H9 (cell line): ENCODE measurements at regions not wholly inside any gene's neighbourhood (a gene's known extent, or its start where the extent isn't known, plus 50 kb on each side); places are given as distances from the start of the nearest gene placed in this dataset.

Source experiments
- DNase-seq: peaks from one replicate; pipeline ENCODE4 v3.0.0-alpha.2; 2017
- H2AFZ ChIP-seq: one replicate; pipeline ENCODE4 v1.6.1; 2013; ENCODE audit warnings: mild to moderate bottlenecking, low read length, control low read depth, moderate library complexity
- H2AK5ac ChIP-seq: 2 replicates; pipeline ENCODE4 v1.6.1; 2013; ENCODE audit warnings: low read length, control low read depth, mixed read lengths; ENCODE audit not compliant: insufficient read length
- H2BK120ac ChIP-seq: one replicate; pipeline ENCODE4 v1.6.1; 2013; ENCODE audit warnings: low read depth, mild to moderate bottlenecking, low read length, control low read depth, inconsistent platforms; ENCODE audit not compliant: poor library complexity, severe bottlenecking
- H2BK12ac ChIP-seq: 2 replicates; pipeline ENCODE4 v1.6.1; 2013; ENCODE audit warnings: low read length, control low read depth, mixed read lengths, low read depth; ENCODE audit not compliant: insufficient read length
- H2BK15ac ChIP-seq: 2 replicates; pipeline ENCODE4 v1.6.1; 2013; ENCODE audit warnings: low read depth, low read length, control low read depth
- H2BK20ac ChIP-seq: one replicate; pipeline ENCODE4 v1.6.1; 2013; ENCODE audit warnings: low read depth, mild to moderate bottlenecking, low read length, control low read depth, inconsistent platforms; ENCODE audit not compliant: poor library complexity, severe bottlenecking
- H2BK5ac ChIP-seq: 2 replicates; pipeline ENCODE4 v1.6.1; 2013; ENCODE audit warnings: low read length, control low read depth, mixed read lengths; ENCODE audit not compliant: insufficient read length
- H3K14ac ChIP-seq: 2 replicates; pipeline ENCODE4 v1.6.1; 2013; ENCODE audit warnings: low read length, control low read depth; ENCODE audit not compliant: insufficient read depth
- H3K18ac ChIP-seq: 2 replicates; pipeline ENCODE4 v1.6.1; 2013; ENCODE audit warnings: low read depth, mild to moderate bottlenecking, mixed read lengths, low read length, control low read depth; ENCODE audit not compliant: insufficient read length
- H3K23ac ChIP-seq: 2 replicates; pipeline ENCODE4 v1.6.1; 2013; ENCODE audit warnings: low read length, control low read depth, mixed read lengths, low read depth; ENCODE audit not compliant: insufficient read length
- H3K23me2 ChIP-seq: 2 replicates; pipeline ENCODE4 v1.6.1; 2013; ENCODE audit warnings: low read depth, mild to moderate bottlenecking, mixed read lengths, low read length, control low read depth; ENCODE audit not compliant: insufficient read length, poor library complexity, severe bottlenecking
- H3K27ac ChIP-seq: 2 replicates; pipeline ENCODE4 v1.5.1; 2013; ENCODE audit warnings: low read length, control low read depth, mixed read lengths, low read depth; ENCODE audit not compliant: insufficient read length
- H3K27me3 ChIP-seq: 2 replicates; pipeline ENCODE4 v1.6.1; 2013; ENCODE audit warnings: low read length, control low read depth, inconsistent platforms; ENCODE audit not compliant: insufficient read depth
- H3K4ac ChIP-seq: 2 replicates; pipeline ENCODE4 v1.6.1; 2013; ENCODE audit warnings: low read depth, mild to moderate bottlenecking, control low read depth, inconsistent platforms, low read length, moderate library complexity
- H3K4me1 ChIP-seq: 2 replicates; pipeline ENCODE4 v1.6.1; 2013; ENCODE audit warnings: low read length, control low read depth, inconsistent platforms; ENCODE audit not compliant: insufficient read depth
- H3K4me2 ChIP-seq: 2 replicates; pipeline ENCODE4 v1.6.1; 2013; ENCODE audit warnings: low read length, control low read depth, mixed read lengths; ENCODE audit not compliant: insufficient read length, insufficient read depth
- H3K56ac ChIP-seq: 2 replicates; pipeline ENCODE4 v1.6.1; 2013; ENCODE audit warnings: low read depth, mild to moderate bottlenecking, mixed read lengths, low read length, control low read depth; ENCODE audit not compliant: insufficient read length
- H3K79me1 ChIP-seq: 2 replicates; pipeline ENCODE4 v1.6.1; 2013; ENCODE audit warnings: low read depth, mild to moderate bottlenecking, moderate library complexity, low read length, control low read depth, inconsistent platforms; ENCODE audit not compliant: insufficient read depth, poor library complexity, severe bottlenecking
- H3K79me2 ChIP-seq: 2 replicates; pipeline ENCODE4 v1.6.1; 2013; ENCODE audit warnings: low read length, control low read depth, inconsistent platforms; ENCODE audit not compliant: insufficient read depth
- H3K9ac ChIP-seq: 2 replicates; pipeline ENCODE4 v1.6.1; 2013; ENCODE audit warnings: low read length, control low read depth, mixed read lengths; ENCODE audit not compliant: insufficient read length; ENCODE audit errors: extremely low read depth
- H3K9me3 ChIP-seq: one replicate; pipeline ENCODE4 v1.6.1; 2013; ENCODE audit warnings: low read depth, low read length, inconsistent platforms; ENCODE audit not compliant: control insufficient read depth
- H3T11ph ChIP-seq: one replicate; pipeline ENCODE4 v1.6.1; 2013; ENCODE audit warnings: mild to moderate bottlenecking, low read length, control low read depth, inconsistent platforms
- H4K20me1 ChIP-seq: one replicate; pipeline ENCODE4 v1.6.1; 2013; ENCODE audit not compliant: control insufficient read depth, insufficient read length, insufficient read depth
- H4K5ac ChIP-seq: 2 replicates; pipeline ENCODE4 v1.6.1; 2013; ENCODE audit warnings: low read depth, mild to moderate bottlenecking, mixed read lengths, low read length, control low read depth; ENCODE audit not compliant: insufficient read length
- H4K8ac ChIP-seq: replicated peaks from 2 replicates; pipeline ENCODE4 v1.6.1; 2013; ENCODE audit warnings: low read length, control low read depth, mixed read lengths, low read depth; ENCODE audit not compliant: insufficient read length
- H4K91ac ChIP-seq: 2 replicates; pipeline ENCODE4 v1.6.1; 2013; ENCODE audit warnings: low read depth, mild to moderate bottlenecking, moderate library complexity, mixed read lengths, low read length, control low read depth; ENCODE audit not compliant: insufficient read length
- H3K27ac Mint-ChIP-seq, 3 experiments: 2 replicates in 2 of 3; 3 replicates in 1 of 3; pipeline ENCODE4 v1.8.0; 2020 to 2021; ENCODE audit warnings: mixed read lengths in 3 of 3, mild to moderate bottlenecking in 1 of 3, moderate library complexity in 1 of 3
- H3K27me3 Mint-ChIP-seq: 2 replicates; pipeline ENCODE4 v1.8.0; 2021; ENCODE audit warnings: low read depth, mild to moderate bottlenecking, moderate library complexity, mixed read lengths
- H3K36me3 Mint-ChIP-seq, 3 experiments: 2 replicates in 2 of 3; 3 replicates in 1 of 3; pipeline ENCODE4 v1.8.0; 2020 to 2021; ENCODE audit warnings: low read depth in 3 of 3, mixed read lengths in 3 of 3; ENCODE audit not compliant: insufficient read depth in 1 of 3
- H3K4me1 Mint-ChIP-seq, 2 experiments: 2 replicates each; pipeline ENCODE4 v1.8.0; 2020; ENCODE audit warnings: mixed read lengths in 2 of 2
- H3K4me3 Mint-ChIP-seq, 2 experiments: 2 replicates in 1 of 2; 3 replicates in 1 of 2; pipeline ENCODE4 v1.8.0; 2020 to 2021; ENCODE audit warnings: mild to moderate bottlenecking in 2 of 2, mixed read lengths in 2 of 2, moderate library complexity in 1 of 2
- H3K9me3 Mint-ChIP-seq, 2 experiments: 2 replicates in 1 of 2; 3 replicates in 1 of 2; pipeline ENCODE4 v1.8.0; 2020; ENCODE audit warnings: mild to moderate bottlenecking in 2 of 2, mixed read lengths in 2 of 2, moderate library complexity in 1 of 2
- CTCF ChIP-seq: fragments of 200-600 bp; sonication (generic); conservative IDR thresholded peaks from 3 replicates; pipeline ENCODE4 v1.8.0; 2021; ENCODE audit warnings: antibody characterized with exemption, mild to moderate bottlenecking
- WGBS: extraction: QIAGEN DNeasy Blood & Tissue Kit; methylation state at CpG from one replicate; pipeline ENCODE4 v1.1.7; 2013; ENCODE audit warnings: missing lambda C conversion rate, low lambda C conversion rate, mixed read lengths; ENCODE audit not compliant: insufficient read length; ENCODE audit errors: extremely low coverage; 5-methylcytosine and 5-hydroxymethylcytosine counted together

DNA sequence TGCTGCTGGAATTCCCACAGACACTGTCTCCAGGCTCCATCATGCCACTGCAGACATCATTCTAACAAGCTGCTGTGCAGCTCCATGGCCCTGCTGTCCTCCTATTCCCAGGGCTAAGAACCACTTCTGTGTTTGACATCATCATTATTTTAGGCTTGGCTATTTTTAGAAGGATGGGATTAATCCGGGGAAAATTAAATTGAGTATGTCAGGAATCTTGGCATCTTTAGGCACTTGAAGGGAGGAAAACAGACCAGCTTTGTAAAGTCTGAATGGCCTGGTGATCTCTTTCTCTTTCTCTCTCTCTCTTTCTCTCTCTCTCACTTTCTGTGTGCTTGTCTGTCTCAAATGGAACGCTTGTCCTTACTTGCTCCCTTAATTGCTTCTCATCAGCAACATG lies 568.3 kb upstream of the FLRT2 start:
- Histone ChIP-seq H2BK120ac (no peak overlapping the region), H3K56ac (no peak overlapping the region), H3T11ph (no peak overlapping the region), H3K9me3 (no peaks in the 10 kb centered on the region), H2AK5ac (no peak overlapping the region), H4K5ac (no peak overlapping the region), H3K14ac (no peak overlapping the region), H3K4ac (no peak overlapping the region), H3K79me2 (no peaks in the 10 kb centered on the region; the same call in 1 of the 2 replicates), H4K8ac (no peak overlapping the region), H2BK5ac (no peak overlapping the region), H2BK20ac (no peak overlapping the region), H3K27ac (no peak overlapping the region), H4K20me1 (no peaks in the 10 kb centered on the region), H3K23ac (no peak overlapping the region), H3K18ac (no peak overlapping the region), H3K4me1 (peaks cover 2% of the 10 kb centered on the region; the same call in 1 of the 2 replicates), H2AFZ (no peak overlapping the region), H3K23me2 (no peaks in the 10 kb centered on the region), H3K4me2 (no peak overlapping the region), H3K27me3 (no peaks in the 10 kb centered on the region), H4K91ac (no peak overlapping the region), H3K9ac (no peak overlapping the region), H2BK15ac (no peak overlapping the region), H3K79me1 (no peaks in the 10 kb centered on the region), H2BK12ac (no peak overlapping the region)
- no peak overlapping the region for H3K27ac Mint-ChIP-seq
- H3K4me1 Mint-ChIP-seq: peaks cover 13 to 16% of the 10 kb centered on the region in 2 experiments
- no peak for TF ChIP-seq CTCF
- DNase-seq: no peak
- H3K36me3 Mint-ChIP-seq: peaks cover 3 to 14% (median 10%) of the 10 kb centered on the region in 3 experiments
- H3K9me3 Mint-ChIP-seq: peaks cover 3 to 12% of the 10 kb centered on the region in 2 experiments; a peak in 4 of 5 replicates
- WGBS: no CpG with 5 or more reads among the region's 2 CpGs
- no peak overlapping the region for H3K4me3 Mint-ChIP-seq
- no peaks in the 10 kb centered on the region for H3K27me3 Mint-ChIP-seq
